ENCODE measurements at regions not wholly inside any gene's neighbourhood (a gene's known extent, or its start where the extent isn't known, plus 50 kb on each side); places are given as distances from the start of the nearest gene placed in this dataset.

DNA sequence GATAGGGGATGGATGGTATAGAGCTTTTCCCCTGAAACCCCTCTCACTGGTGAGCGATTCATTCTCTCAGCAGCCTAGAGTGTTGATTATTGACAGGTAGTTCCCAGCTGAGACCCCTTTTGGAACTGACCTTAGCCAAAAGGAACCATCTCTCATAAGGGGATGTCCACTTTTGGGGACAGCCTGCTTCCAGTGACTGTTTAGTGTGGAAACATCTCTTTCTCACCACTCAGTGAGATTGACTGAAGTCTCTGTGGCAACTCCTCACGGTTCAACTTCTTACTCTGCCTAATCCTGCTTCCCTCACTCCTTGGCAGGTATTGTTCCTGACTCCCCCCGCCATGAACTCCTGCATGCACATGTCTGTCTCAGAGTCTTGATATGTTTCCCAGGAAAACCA, 529.2 kb upstream of the ATP2B1 start:
- Histone ChIP-seq H3K4me3 (no peak overlapping the region), H3K27ac (no peak overlapping the region), H3K9me3 (no peaks in the 10 kb centered on the region), H3K4me1 (no peaks in the 10 kb centered on the region), H3K27me3 (ENCODE audit: low read depth) (no peaks in the 10 kb centered on the region), H3K36me3 (no peaks in the 10 kb centered on the region)
- TF ChIP-seq, protein P1, sequence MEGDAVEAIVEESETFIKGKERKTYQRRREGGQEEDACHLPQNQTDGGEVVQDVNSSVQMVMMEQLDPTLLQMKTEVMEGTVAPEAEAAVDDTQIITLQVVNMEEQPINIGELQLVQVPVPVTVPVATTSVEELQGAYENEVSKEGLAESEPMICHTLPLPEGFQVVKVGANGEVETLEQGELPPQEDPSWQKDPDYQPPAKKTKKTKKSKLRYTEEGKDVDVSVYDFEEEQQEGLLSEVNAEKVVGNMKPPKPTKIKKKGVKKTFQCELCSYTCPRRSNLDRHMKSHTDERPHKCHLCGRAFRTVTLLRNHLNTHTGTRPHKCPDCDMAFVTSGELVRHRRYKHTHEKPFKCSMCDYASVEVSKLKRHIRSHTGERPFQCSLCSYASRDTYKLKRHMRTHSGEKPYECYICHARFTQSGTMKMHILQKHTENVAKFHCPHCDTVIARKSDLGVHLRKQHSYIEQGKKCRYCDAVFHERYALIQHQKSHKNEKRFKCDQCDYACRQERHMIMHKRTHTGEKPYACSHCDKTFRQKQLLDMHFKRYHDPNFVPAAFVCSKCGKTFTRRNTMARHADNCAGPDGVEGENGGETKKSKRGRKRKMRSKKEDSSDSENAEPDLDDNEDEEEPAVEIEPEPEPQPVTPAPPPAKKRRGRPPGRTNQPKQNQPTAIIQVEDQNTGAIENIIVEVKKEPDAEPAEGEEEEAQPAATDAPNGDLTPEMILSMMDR (IDR thresholded peaks at IDR 0.05) = no peak
- DNase-seq (no peak), ATAC-seq (no peak)
- intact Hi-C loops (cut with DNase I) = no loop called here

DNA sequence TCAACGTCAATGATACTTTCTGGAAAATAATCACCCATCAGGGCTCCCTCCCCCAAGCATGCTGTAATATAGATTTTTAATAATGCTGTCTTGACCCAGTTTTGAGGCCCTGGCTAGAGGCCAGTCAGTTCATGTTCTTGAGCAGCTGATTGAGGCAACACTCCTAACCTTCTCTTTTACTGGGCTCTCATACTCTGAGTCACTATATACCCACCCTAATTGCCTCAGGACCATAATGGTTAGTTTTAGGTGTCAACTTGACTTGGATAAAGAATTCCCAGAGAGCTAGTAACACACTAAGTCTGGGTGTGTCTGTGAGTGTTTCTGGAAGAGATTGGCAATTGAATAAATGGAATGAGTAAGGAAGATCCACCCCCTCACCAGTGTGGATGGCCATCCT, 527.0 kb upstream of the ATP2B1 start:
- ATAC-seq = no peak
- intact Hi-C loops (cut with DNase I) = no loop called here

DNA sequence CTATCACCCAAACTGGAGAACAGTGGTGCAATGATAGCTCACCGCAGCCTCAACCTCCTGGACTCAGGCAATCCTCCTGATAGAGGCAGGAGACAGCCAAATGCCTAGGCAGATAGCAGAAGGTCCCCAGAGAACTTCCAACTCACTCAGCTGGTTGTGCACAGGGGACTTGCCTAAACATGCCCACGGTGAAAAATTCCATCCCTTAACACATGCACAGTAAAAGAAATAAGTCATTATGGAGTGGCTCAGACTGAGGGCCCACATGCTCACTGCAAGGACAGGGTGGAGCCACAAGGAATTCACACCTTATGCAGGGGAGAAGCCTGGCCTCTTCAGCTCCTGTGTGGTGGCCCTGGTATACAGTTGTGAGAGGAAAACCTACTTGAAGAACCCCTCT, 525.8 kb upstream of the ATP2B1 start:
- Histone ChIP-seq H3K9me3 (no peaks in the 10 kb centered on the region), H3K27me3 (ENCODE audit: low read depth) (no peaks in the 10 kb centered on the region), H3K36me3 (no peaks in the 10 kb centered on the region), H3K4me3 (no peak overlapping the region), H3K4me1 (no peaks in the 10 kb centered on the region), H3K27ac (no peak overlapping the region)
- DNase-seq = no peak
- TF ChIP-seq, protein P1 (IDR thresholded peaks at IDR 0.05) = no peak
- ATAC-seq = no peak
- intact Hi-C loops (cut with DNase I) = no loop called here

More for the DNA sequence above, 527.0 kb upstream of the ATP2B1 start:
- no peak for DNase-seq
- H3K36me3 ChIP-seq = no peaks in the 10 kb centered on the region
- no peak overlapping the region for H3K4me3 ChIP-seq
- no peaks in the 10 kb centered on the region for H3K9me3 ChIP-seq
- no peak overlapping the region for H3K27ac ChIP-seq
- TF ChIP-seq, protein P1 (IDR thresholded peaks at IDR 0.05) = no peak
- H3K27me3 ChIP-seq (ENCODE audit: low read depth) = no peaks in the 10 kb centered on the region
- no peaks in the 10 kb centered on the region for H3K4me1 ChIP-seq

DNA sequence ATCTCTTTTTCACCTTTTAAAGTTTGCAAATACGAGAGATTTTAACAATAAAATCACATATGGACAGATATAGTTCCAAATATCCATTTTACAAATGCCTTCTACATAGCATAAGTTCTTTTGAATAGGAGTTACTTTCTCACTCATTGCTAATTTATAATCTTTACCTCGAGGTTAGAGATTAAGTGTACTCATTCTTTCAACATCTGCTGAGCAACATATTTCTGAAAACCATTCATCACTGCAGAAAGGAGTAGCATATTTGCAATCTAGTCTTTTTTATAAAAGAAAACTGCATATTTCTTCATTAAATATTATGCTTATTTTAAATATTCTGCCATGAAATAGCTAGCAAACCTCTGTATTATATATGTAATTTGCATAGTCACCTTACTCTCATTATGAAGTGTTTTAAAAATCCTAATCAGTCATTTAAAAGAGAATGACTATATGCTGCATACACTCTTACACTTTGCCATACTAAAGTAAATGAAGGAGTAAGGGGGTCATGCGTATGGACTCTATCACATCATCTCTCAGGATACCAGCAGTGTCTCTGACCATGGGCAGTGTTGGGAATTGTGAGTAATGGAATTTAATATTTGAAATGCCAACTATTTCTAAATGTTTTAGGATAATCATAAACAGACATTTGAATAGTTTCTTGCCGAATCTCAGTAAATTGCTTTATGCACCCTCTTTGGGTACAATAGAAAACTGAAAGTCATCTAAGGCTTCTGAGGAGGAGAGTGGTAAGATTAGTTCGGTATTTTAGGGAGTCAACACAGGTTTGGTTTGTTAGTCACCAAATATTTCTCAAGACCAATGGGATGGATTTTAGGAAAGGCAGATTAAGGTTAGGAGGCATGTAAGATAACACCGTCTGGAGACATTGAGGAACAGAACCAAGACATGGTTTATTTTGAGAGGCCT, 524.8 kb upstream of the ATP2B1 start:
- H3K4me1 ChIP-seq = no peaks in the 10 kb centered on the region
- H3K27ac ChIP-seq = no peak overlapping the region
- H3K4me3 ChIP-seq = no peak overlapping the region
- no peaks in the 10 kb centered on the region for H3K9me3 ChIP-seq
- no peak for ATAC-seq
- intact Hi-C loops (cut with DNase I) = no loop called here
- H3K27me3 ChIP-seq (ENCODE audit: low read depth) = no peaks in the 10 kb centered on the region
- H3K36me3 ChIP-seq = no peaks in the 10 kb centered on the region
- TF ChIP-seq, protein P1 (IDR thresholded peaks at IDR 0.05) = no peak
- DNase-seq = no peak

DNA sequence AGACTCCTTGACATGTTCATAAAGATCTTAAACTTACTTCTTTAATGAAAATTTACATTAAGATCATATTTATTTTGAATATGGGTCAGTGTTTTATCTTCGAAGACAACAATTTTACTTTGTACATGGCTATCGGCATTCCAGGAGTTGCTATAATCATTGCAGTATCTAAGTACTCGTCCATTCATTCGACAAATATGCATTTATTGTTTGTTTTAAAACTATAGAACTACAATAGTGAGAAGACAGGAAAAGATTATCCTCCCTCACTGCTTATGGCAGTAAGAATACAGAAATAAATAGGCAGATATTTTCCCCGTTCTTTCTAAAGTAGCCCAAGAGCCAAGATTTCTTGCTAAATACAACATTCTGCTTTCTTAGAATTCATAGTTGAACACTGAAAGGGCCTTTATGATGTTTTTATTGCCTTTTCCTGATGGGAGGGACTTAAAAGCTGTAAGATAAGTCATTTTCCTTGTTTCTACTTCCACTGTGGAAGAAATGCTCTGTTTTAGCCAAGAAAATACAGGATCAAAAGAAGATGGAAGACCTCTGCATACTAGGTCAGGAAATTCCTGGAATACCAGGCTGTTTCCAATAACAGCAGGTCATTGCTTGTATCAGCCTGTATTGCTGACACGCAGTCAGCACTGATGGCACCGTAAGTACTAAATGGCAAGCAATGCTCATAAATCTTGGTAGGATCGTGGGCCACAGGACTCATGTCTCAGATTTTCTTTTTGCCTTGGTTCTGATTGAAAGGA, 521.0 kb upstream of the ATP2B1 start:
- Histone ChIP-seq H3K27ac (no peak overlapping the region), H3K9me3 (no peaks in the 10 kb centered on the region), H3K27me3 (ENCODE audit: low read depth) (no peaks in the 10 kb centered on the region), H3K36me3 (no peaks in the 10 kb centered on the region), H3K4me3 (no peak overlapping the region), H3K4me1 (no peaks in the 10 kb centered on the region)
- ATAC-seq (no peak), DNase-seq (no peak)
- TF ChIP-seq, protein P1 (IDR thresholded peaks at IDR 0.05) = no peak
- intact Hi-C loops (cut with DNase I) = no loop called here
